Liver (tissue), 8 donors: ENCODE measurements at regions not wholly inside any gene's neighbourhood (a gene's known extent, or its start where the extent isn't known, plus 50 kb on each side); places are given as distances from the start of the nearest gene placed in this dataset.

Source experiments
- DNase-seq: peaks from one replicate; pipeline ENCODE4 v3.0.0-alpha.2; 2017; ENCODE audit warnings: low spot score
- H3K27ac ChIP-seq, 2 donors: one replicate each; pipeline ENCODE4 v1.7.0; 2013; ENCODE audit warnings: inconsistent platforms in 2 of 2, low read length in 2 of 2, control low read depth in 1 of 2, low read depth in 1 of 2, mild to moderate bottlenecking in 1 of 2
- H3K27me3 ChIP-seq, 4 donors: one replicate each; pipeline versions ENCODE4 v1.6.1 to v1.7.0; 2013; ENCODE audit warnings: low read length in 3 of 4, inconsistent platforms in 1 of 4, mild to moderate bottlenecking in 1 of 4, moderate library complexity in 1 of 4; ENCODE audit not compliant: control insufficient read depth in 4 of 4, insufficient read depth in 4 of 4
- H3K36me3 ChIP-seq, 4 donors: one replicate each; pipeline versions ENCODE4 v1.6.1 to v1.7.0; 2013; ENCODE audit warnings: low read length in 3 of 4, mild to moderate bottlenecking in 3 of 4, low read depth in 1 of 4, moderate library complexity in 1 of 4; ENCODE audit not compliant: control insufficient read depth in 4 of 4, insufficient read depth in 3 of 4
- H3K4me1 ChIP-seq, 4 donors: one replicate each; pipeline versions ENCODE4 v1.6.1 to v1.7.0; 2013; ENCODE audit warnings: low read length in 3 of 4, mild to moderate bottlenecking in 3 of 4, moderate library complexity in 1 of 4; ENCODE audit not compliant: control insufficient read depth in 4 of 4, insufficient read depth in 4 of 4
- H3K4me3 ChIP-seq, 3 donors: one replicate each; pipeline versions ENCODE4 v1.6.1 to v1.7.0; 2013; ENCODE audit warnings: low read length in 3 of 3, control low read depth in 1 of 3, low read depth in 1 of 3, mild to moderate bottlenecking in 1 of 3
- H3K9ac ChIP-seq, 2 donors: one replicate each; pipeline ENCODE4 v1.7.0; 2013; ENCODE audit warnings: low read length in 2 of 2, mild to moderate bottlenecking in 2 of 2, moderate library complexity in 2 of 2, control low read depth in 1 of 2, low read depth in 1 of 2
- H3K9me3 ChIP-seq, 4 donors: one replicate each; pipeline versions ENCODE4 v1.6.1 to v1.7.0; 2013; ENCODE audit warnings: low read length in 3 of 4; ENCODE audit not compliant: control insufficient read depth in 4 of 4
- EGR1 ChIP-seq, 2 donors: IDR thresholded peaks; 2 replicates each; pipeline ENCODE4 v1.6.1; 2016 to 2018; ENCODE audit warnings: antibody characterized with exemption in 2 of 2, low read depth in 2 of 2
- FOXA1 ChIP-seq: IDR thresholded peaks from 2 replicates; pipeline ENCODE4 v1.6.1; 2016; ENCODE audit warnings: antibody characterized with exemption
- FOXA2 ChIP-seq: IDR thresholded peaks from 2 replicates; pipeline ENCODE4 v1.6.1; 2016; ENCODE audit warnings: antibody characterized with exemption
- GABPA ChIP-seq, 2 donors: IDR thresholded peaks in 1 of 2; conservative IDR thresholded peaks in 1 of 2; 2 replicates each; pipeline ENCODE4 v1.6.1; 2016; ENCODE audit warnings: antibody characterized with exemption in 2 of 2, mild to moderate bottlenecking in 1 of 2, moderate library complexity in 1 of 2
- HNF4A ChIP-seq, 2 donors: conservative IDR thresholded peaks; 2 replicates each; pipeline ENCODE4 v1.6.1; 2016; ENCODE audit warnings: antibody characterized with exemption in 2 of 2, mild to moderate bottlenecking in 2 of 2
- HNF4G ChIP-seq: IDR thresholded peaks from 2 replicates; pipeline ENCODE4 v1.6.1; 2016; ENCODE audit warnings: antibody characterized with exemption
- JUND ChIP-seq, 2 donors: IDR thresholded peaks; 2 replicates each; pipeline ENCODE4 v1.6.1; 2016; ENCODE audit warnings: antibody characterized with exemption in 2 of 2
- NR2F2 ChIP-seq: IDR thresholded peaks from 2 replicates; pipeline ENCODE4 v1.6.1; 2016; ENCODE audit warnings: antibody characterized with exemption
- RAD21 ChIP-seq, 2 donors: IDR thresholded peaks; 2 replicates each; pipeline ENCODE4 v1.6.1; 2016; ENCODE audit warnings: antibody characterized with exemption in 2 of 2, mild to moderate bottlenecking in 2 of 2
- RXRA ChIP-seq, 2 donors: IDR thresholded peaks; 2 replicates each; pipeline ENCODE4 v1.6.1; 2017 to 2018; ENCODE audit warnings: antibody characterized with exemption in 2 of 2, mild to moderate bottlenecking in 1 of 2
- SP1 ChIP-seq: IDR thresholded peaks from 2 replicates; pipeline ENCODE4 v1.6.1; 2018; ENCODE audit warnings: antibody characterized with exemption, mild to moderate bottlenecking
- TAF1 ChIP-seq: conservative IDR thresholded peaks from 2 replicates; pipeline ENCODE4 v1.6.1; 2016; ENCODE audit warnings: antibody characterized with exemption, mild to moderate bottlenecking
- YY1 ChIP-seq: IDR thresholded peaks from 2 replicates; pipeline ENCODE4 v1.6.1; 2016; ENCODE audit warnings: antibody characterized with exemption, mild to moderate bottlenecking
- WGBS: extraction: QIAGEN DNeasy Blood & Tissue Kit; methylation state at CpG from one replicate; pipeline ENCODE4 v1.1.7; 2013; 5-methylcytosine and 5-hydroxymethylcytosine counted together
- TF ChIP-seq, protein P1 (sequence below): IDR thresholded peaks from 2 replicates; pipeline ENCODE4 v1.6.1; 2016; ENCODE audit warnings: antibody characterized with exemption, mild to moderate bottlenecking
- TF ChIP-seq, protein P2 (sequence below): fragments of 150-350 bp; IDR thresholded peaks from 2 replicates; pipeline ENCODE4 v1.5.1; 2017; ENCODE audit warnings: improper control_type of control experiment, low read depth, low read length; ENCODE audit not compliant: missing input control
- TF ChIP-seq, protein P3 (sequence below): IDR thresholded peaks from 2 replicates; pipeline ENCODE4 v1.6.1; 2016; ENCODE audit warnings: antibody characterized with exemption
- TF ChIP-seq, protein P4 (sequence below): IDR thresholded peaks from 2 replicates; pipeline ENCODE4 v1.6.1; 2016; ENCODE audit warnings: antibody characterized with exemption
- TF ChIP-seq, protein P5 (sequence below): IDR thresholded peaks from 2 replicates; pipeline ENCODE4 v1.6.1; 2016; ENCODE audit warnings: antibody characterized with exemption
- donor health status: healthy.
- donor health status: healthy.
- donor health status: healthy.
- donor health status: healthy.
- donor health status: healthy.

DNA sequence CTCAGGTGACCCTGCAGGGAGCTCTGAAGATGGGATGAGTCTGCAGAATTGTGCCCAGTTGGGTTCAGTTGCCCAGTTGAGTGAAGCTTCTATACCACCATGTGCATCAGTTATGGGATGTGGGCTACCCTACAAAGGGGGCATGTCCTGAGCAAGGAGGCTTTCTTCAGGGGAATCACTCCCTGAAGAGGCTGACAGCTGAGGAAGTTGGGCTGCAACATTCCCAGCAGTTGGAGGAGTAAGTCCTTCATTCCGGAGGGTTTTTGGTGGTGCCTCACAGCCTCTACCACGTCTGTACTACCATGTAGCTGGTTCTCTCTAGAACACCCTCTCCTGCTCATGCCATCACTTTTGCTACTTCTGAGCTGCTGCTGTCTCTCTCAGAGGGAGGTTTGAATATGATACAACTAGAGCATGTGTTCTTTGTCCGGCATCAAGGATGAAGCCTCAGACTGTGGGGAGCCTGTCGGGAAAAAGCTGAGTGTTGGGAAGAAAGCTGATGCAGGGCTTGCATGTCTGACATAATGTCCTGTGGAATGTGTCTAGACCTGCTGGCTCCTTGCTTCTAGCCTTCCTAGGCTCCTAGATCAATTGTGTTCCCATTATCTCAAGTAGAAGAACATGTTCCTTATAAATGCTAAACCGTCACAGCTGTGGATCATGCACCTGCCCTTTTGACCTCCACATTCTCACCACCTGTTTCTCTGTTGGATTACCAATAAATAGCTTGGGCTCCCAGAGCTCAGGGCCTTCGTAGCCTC is 355.8 kb downstream of the CCSER2 start:
- TF ChIP-seq NR2F2 (no peak), GABPA (IDR thresholded peaks at IDR 0.05 in 1 of 2, conservative IDR thresholded peaks at IDR 0.05 in 1 of 2) (no peak), FOXA1 (no peak), SP1 (no peak), JUND (IDR thresholded peaks at IDR 0.05) (no peak), HNF4A (conservative IDR thresholded peaks at IDR 0.05) (no peak), RXRA (IDR thresholded peaks at IDR 0.05) (no peak), EGR1 (IDR thresholded peaks at IDR 0.05; ENCODE audit: low read depth in 2 of 2) (no peak), YY1 (no peak), HNF4G (no peak), FOXA2 (no peak), RAD21 (IDR thresholded peaks at IDR 0.05) (no peak), TAF1 (no peak)
- TF ChIP-seq, protein P1, sequence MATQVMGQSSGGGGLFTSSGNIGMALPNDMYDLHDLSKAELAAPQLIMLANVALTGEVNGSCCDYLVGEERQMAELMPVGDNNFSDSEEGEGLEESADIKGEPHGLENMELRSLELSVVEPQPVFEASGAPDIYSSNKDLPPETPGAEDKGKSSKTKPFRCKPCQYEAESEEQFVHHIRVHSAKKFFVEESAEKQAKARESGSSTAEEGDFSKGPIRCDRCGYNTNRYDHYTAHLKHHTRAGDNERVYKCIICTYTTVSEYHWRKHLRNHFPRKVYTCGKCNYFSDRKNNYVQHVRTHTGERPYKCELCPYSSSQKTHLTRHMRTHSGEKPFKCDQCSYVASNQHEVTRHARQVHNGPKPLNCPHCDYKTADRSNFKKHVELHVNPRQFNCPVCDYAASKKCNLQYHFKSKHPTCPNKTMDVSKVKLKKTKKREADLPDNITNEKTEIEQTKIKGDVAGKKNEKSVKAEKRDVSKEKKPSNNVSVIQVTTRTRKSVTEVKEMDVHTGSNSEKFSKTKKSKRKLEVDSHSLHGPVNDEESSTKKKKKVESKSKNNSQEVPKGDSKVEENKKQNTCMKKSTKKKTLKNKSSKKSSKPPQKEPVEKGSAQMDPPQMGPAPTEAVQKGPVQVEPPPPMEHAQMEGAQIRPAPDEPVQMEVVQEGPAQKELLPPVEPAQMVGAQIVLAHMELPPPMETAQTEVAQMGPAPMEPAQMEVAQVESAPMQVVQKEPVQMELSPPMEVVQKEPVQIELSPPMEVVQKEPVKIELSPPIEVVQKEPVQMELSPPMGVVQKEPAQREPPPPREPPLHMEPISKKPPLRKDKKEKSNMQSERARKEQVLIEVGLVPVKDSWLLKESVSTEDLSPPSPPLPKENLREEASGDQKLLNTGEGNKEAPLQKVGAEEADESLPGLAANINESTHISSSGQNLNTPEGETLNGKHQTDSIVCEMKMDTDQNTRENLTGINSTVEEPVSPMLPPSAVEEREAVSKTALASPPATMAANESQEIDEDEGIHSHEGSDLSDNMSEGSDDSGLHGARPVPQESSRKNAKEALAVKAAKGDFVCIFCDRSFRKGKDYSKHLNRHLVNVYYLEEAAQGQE, result no peak
- TF ChIP-seq, protein P2, sequence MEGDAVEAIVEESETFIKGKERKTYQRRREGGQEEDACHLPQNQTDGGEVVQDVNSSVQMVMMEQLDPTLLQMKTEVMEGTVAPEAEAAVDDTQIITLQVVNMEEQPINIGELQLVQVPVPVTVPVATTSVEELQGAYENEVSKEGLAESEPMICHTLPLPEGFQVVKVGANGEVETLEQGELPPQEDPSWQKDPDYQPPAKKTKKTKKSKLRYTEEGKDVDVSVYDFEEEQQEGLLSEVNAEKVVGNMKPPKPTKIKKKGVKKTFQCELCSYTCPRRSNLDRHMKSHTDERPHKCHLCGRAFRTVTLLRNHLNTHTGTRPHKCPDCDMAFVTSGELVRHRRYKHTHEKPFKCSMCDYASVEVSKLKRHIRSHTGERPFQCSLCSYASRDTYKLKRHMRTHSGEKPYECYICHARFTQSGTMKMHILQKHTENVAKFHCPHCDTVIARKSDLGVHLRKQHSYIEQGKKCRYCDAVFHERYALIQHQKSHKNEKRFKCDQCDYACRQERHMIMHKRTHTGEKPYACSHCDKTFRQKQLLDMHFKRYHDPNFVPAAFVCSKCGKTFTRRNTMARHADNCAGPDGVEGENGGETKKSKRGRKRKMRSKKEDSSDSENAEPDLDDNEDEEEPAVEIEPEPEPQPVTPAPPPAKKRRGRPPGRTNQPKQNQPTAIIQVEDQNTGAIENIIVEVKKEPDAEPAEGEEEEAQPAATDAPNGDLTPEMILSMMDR, result no peak
- TF ChIP-seq, protein P3, sequence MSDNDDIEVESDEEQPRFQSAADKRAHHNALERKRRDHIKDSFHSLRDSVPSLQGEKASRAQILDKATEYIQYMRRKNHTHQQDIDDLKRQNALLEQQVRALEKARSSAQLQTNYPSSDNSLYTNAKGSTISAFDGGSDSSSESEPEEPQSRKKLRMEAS, result no peak
- TF ChIP-seq, protein P4, sequence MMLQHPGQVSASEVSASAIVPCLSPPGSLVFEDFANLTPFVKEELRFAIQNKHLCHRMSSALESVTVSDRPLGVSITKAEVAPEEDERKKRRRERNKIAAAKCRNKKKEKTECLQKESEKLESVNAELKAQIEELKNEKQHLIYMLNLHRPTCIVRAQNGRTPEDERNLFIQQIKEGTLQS, result no peak
- TF ChIP-seq, protein P5, sequence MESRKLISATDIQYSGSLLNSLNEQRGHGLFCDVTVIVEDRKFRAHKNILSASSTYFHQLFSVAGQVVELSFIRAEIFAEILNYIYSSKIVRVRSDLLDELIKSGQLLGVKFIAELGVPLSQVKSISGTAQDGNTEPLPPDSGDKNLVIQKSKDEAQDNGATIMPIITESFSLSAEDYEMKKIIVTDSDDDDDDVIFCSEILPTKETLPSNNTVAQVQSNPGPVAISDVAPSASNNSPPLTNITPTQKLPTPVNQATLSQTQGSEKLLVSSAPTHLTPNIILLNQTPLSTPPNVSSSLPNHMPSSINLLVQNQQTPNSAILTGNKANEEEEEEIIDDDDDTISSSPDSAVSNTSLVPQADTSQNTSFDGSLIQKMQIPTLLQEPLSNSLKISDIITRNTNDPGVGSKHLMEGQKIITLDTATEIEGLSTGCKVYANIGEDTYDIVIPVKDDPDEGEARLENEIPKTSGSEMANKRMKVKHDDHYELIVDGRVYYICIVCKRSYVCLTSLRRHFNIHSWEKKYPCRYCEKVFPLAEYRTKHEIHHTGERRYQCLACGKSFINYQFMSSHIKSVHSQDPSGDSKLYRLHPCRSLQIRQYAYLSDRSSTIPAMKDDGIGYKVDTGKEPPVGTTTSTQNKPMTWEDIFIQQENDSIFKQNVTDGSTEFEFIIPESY, result no peak
- no peaks in the 10 kb centered on the region for H3K9me3 ChIP-seq
- no peak overlapping the region for H3K27ac ChIP-seq
- no peaks in the 10 kb centered on the region for H3K4me1 ChIP-seq
- no peak for DNase-seq
- WGBS, result 85% methylated on average over 6 of the region's 6 CpGs
- H3K27me3 ChIP-seq, result no peaks in the 10 kb centered on the region
- no peak overlapping the region for H3K9ac ChIP-seq
- no peaks in the 10 kb centered on the region for H3K36me3 ChIP-seq
- no peak overlapping the region for H3K4me3 ChIP-seq
